B cell (primary cell): ENCODE measurements at regions not wholly inside any gene's neighbourhood (a gene's known extent, or its start where the extent isn't known, plus 50 kb on each side); places are given as distances from the start of the nearest gene placed in this dataset.

ENCODE experiments used
- ATAC-seq: fragments of 200-7000 bp; cut with Tn5 transposase; one replicate; pipeline ENCODE4 v1.10.0; 2021; ENCODE audit warnings: low read depth, mild to moderate bottlenecking, moderate number of reproducible peaks, moderate library complexity
- CTCF ChIA-PET: fragments of 350-600 bp; sonication (Branson Sonifier 250); formaldehyde crosslinking; loops from one replicate; lab custom pipeline; 2021; ENCODE audit warnings: antibody characterized with exemption, inconsistent platforms; lab: Charles Lee
- POLR2A ChIA-PET: fragments of 350-600 bp; sonication (Branson Sonifier 250); formaldehyde crosslinking; loops from one replicate; lab custom pipeline; 2021; ENCODE audit warnings: antibody characterized with exemption; lab: Charles Lee
- DNase-seq: peaks from one replicate; pipeline ENCODE4 v3.0.0; 2013
- H2AFZ ChIP-seq: 2 replicates; pipeline ENCODE4 v1.6.1; 2012; ENCODE audit warnings: mild to moderate bottlenecking, low read depth, low read length; ENCODE audit not compliant: insufficient read depth, poor library complexity, severe bottlenecking
- H3K27ac ChIP-seq, 2 donors: 1 replicate in 1 of 2; 2 replicates in 1 of 2; pipeline ENCODE4 v1.5.1; 2012 to 2013; ENCODE audit warnings: low read length in 2 of 2, mild to moderate bottlenecking in 2 of 2, moderate library complexity in 1 of 2
- H3K27me3 ChIP-seq, 4 experiments: fragments of 200-600 bp in 1 of 4; sonication (generic) in 1 of 4; replicated peaks in 1 of 4; 1 replicate in 2 of 4; 2 replicates in 2 of 4; pipeline versions ENCODE4 v1.6.1 to v1.7.0; 2013 to 2016; ENCODE audit warnings: low read length in 3 of 4, mild to moderate bottlenecking in 2 of 4, mixed read lengths in 1 of 4, moderate library complexity in 1 of 4; ENCODE audit not compliant: insufficient read depth in 4 of 4, control insufficient read depth in 3 of 4; ENCODE audit errors: control extremely low read depth in 1 of 4
- H3K36me3 ChIP-seq, 2 experiments: replicated peaks in 1 of 2; 1 replicate in 1 of 2; 2 replicates in 1 of 2; pipeline versions ENCODE4 v1.6.1 to v1.7.1; 2013; ENCODE audit warnings: low read length in 1 of 2; ENCODE audit not compliant: insufficient read depth in 2 of 2, control insufficient read depth in 1 of 2; ENCODE audit errors: control extremely low read depth in 1 of 2, extremely low read depth in 1 of 2
- H3K4me1 ChIP-seq, 2 donors: fragments of 200-600 bp in 1 of 2; sonication (generic) in 1 of 2; 1 replicate in 1 of 2; 2 replicates in 1 of 2; pipeline versions ENCODE4 v1.5.1 to v1.6.1; 2013 to 2017; ENCODE audit warnings: low read length in 2 of 2; ENCODE audit not compliant: control insufficient read depth in 2 of 2, insufficient read depth in 2 of 2
- H3K4me2 ChIP-seq: replicated peaks from 2 replicates; pipeline ENCODE3; 2012; ENCODE audit warnings: mild to moderate bottlenecking, low read depth, low read length; ENCODE audit not compliant: poor library complexity, severe bottlenecking
- H3K4me3 ChIP-seq, 5 experiments: fragments of 200-600 bp in 1 of 5; sonication (generic) in 1 of 5; 1 replicate in 3 of 5; 2 replicates in 2 of 5; pipeline versions ENCODE4 v1.5.1 to v1.7.0; 2011 to 2016; ENCODE audit warnings: low read length in 4 of 5, mild to moderate bottlenecking in 4 of 5, low read depth in 2 of 5, control low read depth in 1 of 5, moderate library complexity in 1 of 5; ENCODE audit not compliant: insufficient read depth in 1 of 5; ENCODE audit errors: control extremely low read depth in 1 of 5, extremely low read depth in 1 of 5
- H3K79me2 ChIP-seq: fragments of 200-600 bp; sonication (generic); one replicate; pipeline ENCODE4 v1.6.0; 2016; ENCODE audit warnings: low read length; ENCODE audit not compliant: control insufficient read depth, insufficient read depth
- H3K9ac ChIP-seq: fragments of 200-600 bp; sonication (generic); 2 replicates; pipeline ENCODE4 v1.6.1; 2017; ENCODE audit warnings: mild to moderate bottlenecking, low read length, moderate library complexity
- H3K9me3 ChIP-seq, 3 donors: one replicate each; pipeline versions ENCODE4 v1.6.1 to v1.7.1; 2013; ENCODE audit warnings: low read length in 2 of 3; ENCODE audit not compliant: control insufficient read depth in 2 of 3, insufficient read depth in 1 of 3; ENCODE audit errors: control extremely low read depth in 1 of 3
- H4K20me1 ChIP-seq: 2 replicates; pipeline ENCODE4 v1.6.0; 2012; ENCODE audit warnings: mild to moderate bottlenecking, low read length; ENCODE audit not compliant: insufficient read depth, control insufficient read depth, poor library complexity, severe bottlenecking
- H3K27ac Mint-ChIP-seq: one replicate; pipeline ENCODE4 v1.8.0; 2021; ENCODE audit warnings: mixed read lengths
- H3K27me3 Mint-ChIP-seq: one replicate; pipeline ENCODE4 v1.8.0; 2021; ENCODE audit warnings: mixed read lengths
- H3K4me1 Mint-ChIP-seq: one replicate; pipeline ENCODE4 v1.8.0; 2021; ENCODE audit warnings: mixed read lengths
- H3K4me3 Mint-ChIP-seq: one replicate; pipeline ENCODE4 v1.8.0; 2021; ENCODE audit warnings: mixed read lengths
- H3K9me3 Mint-ChIP-seq: one replicate; pipeline ENCODE4 v1.8.0; 2022; ENCODE audit warnings: mixed read lengths; ENCODE audit not compliant: insufficient read depth
- CTCF ChIP-seq: fragments of 200-600 bp; IDR thresholded peaks from one replicate; pipeline ENCODE4 v1.8.0; 2022; ENCODE audit warnings: antibody characterized with exemption, mild to moderate bottlenecking
- EZH2 ChIP-seq: IDR thresholded peaks from 2 replicates; pipeline ENCODE4 v1.6.1; 2012; ENCODE audit warnings: borderline replicate concordance, low read depth, mild to moderate bottlenecking, moderate library complexity, low read length; ENCODE audit not compliant: insufficient read depth, poor library complexity, severe bottlenecking
- WGBS: methylation state at CpG from one replicate; pipeline ENCODE4 v1.1.5; 2013; ENCODE audit warnings: missing lambda C conversion rate; ENCODE audit not compliant: insufficient coverage; 5-methylcytosine and 5-hydroxymethylcytosine counted together
- intact Hi-C: fragments of 100-400 bp; cut with micrococcal nuclease; formaldehyde crosslinking; loops from one replicate; pipeline ENCODE4 v1.10.0; 2022

GRCh38 chr13:106220211-106220610 is 315.3 kb downstream of the EFNB2 start:
- no peaks in the 10 kb centered on the region for H3K79me2 ChIP-seq
- H3K27ac ChIP-seq: no peak overlapping the region
- WGBS: 100% methylated on average over 1 of the region's 3 CpGs
- Mint-ChIP-seq H3K4me1 (no peaks in the 10 kb centered on the region), H3K4me3 (no peak overlapping the region), H3K27ac (no peak overlapping the region), H3K27me3 (no peaks in the 10 kb centered on the region), H3K9me3 (no peaks in the 10 kb centered on the region)
- TF ChIP-seq CTCF: no peak
- H4K20me1 ChIP-seq: no peaks in the 10 kb centered on the region
- POLR2A ChIA-PET: no interaction called here
- intact Hi-C loops: no loop called here
- ATAC-seq: no peak
- DNase-seq: no peak
- no peaks in the 10 kb centered on the region for H3K4me1 ChIP-seq
- no peak overlapping the region for H3K4me2 ChIP-seq
- H3K9ac ChIP-seq: no peak overlapping the region
- H3K36me3 ChIP-seq: no peaks in the 10 kb centered on the region
- no peaks in the 10 kb centered on the region for H3K27me3 ChIP-seq
- H3K4me3 ChIP-seq: no peak overlapping the region
- CTCF ChIA-PET: no interaction called here
- no peaks in the 10 kb centered on the region for H3K9me3 ChIP-seq
- H2AFZ ChIP-seq: no peak overlapping the region

GRCh38 chr13:106213028-106213757 is 322.3 kb downstream of the EFNB2 start:
- H3K9me3 Mint-ChIP-seq: no peaks in the 10 kb centered on the region
- 98% methylated on average over 10 of the region's 18 CpGs for WGBS
- Histone ChIP-seq H3K4me1 (no peaks in the 10 kb centered on the region), H4K20me1 (no peaks in the 10 kb centered on the region), H3K4me2 (no peak overlapping the region), H3K4me3 (no peak overlapping the region), H3K9me3 (no peaks in the 10 kb centered on the region), H3K9ac (no peak overlapping the region), H3K27me3 (no peaks in the 10 kb centered on the region), H3K27ac (no peak overlapping the region), H2AFZ (no peak overlapping the region), H3K36me3 (no peaks in the 10 kb centered on the region), H3K79me2 (no peaks in the 10 kb centered on the region)
- no peak overlapping the region for H3K27ac Mint-ChIP-seq
- ATAC-seq (no peak), DNase-seq (no peak)
- POLR2A ChIA-PET: no interaction called here
- intact Hi-C loops: no loop called here
- H3K27me3 Mint-ChIP-seq: no peaks in the 10 kb centered on the region
- no peak overlapping the region for H3K4me3 Mint-ChIP-seq
- TF ChIP-seq CTCF (no peak), EZH2 (no peak)
- H3K4me1 Mint-ChIP-seq: no peaks in the 10 kb centered on the region
- CTCF ChIA-PET: no interaction called here
